DOHH2 (cell line): ENCODE measurements at regions not wholly inside any gene's neighbourhood (a gene's known extent, or its start where the extent isn't known, plus 50 kb on each side); places are given as distances from the start of the nearest gene placed in this dataset.

Source experiments
- CTCF ChIP-seq: fragments of 200-600 bp; sonication (generic); IDR thresholded peaks from one replicate; pipeline ENCODE4 v1.5.1; 2014; ENCODE audit warnings: antibody characterized with exemption, mild to moderate bottlenecking, low read depth, low read length; ENCODE audit not compliant: poor library complexity, severe bottlenecking
- EZH2phosphoT487 ChIP-seq: fragments of 200-600 bp; sonication (generic); IDR thresholded peaks from 2 replicates; pipeline ENCODE4 v1.6.1; 2017; ENCODE audit warnings: borderline replicate concordance, mild to moderate bottlenecking, antibody characterized with exemption, low read length, moderate library complexity, mixed read lengths

- TF ChIP-seq CTCF (no peak), EZH2phosphoT487 (no peak)
Measured at GRCh38 chr10:2893991-2894390, 173.4 kb upstream of the PFKP start.
